GM23248 (cell line): ENCODE measurements at regions not wholly inside any gene's neighbourhood (a gene's known extent, or its start where the extent isn't known, plus 50 kb on each side); places are given as distances from the start of the nearest gene placed in this dataset.

Experiments used
- EZH2 ChIP-seq: fragments of 200-600 bp; sonication (generic); IDR thresholded peaks from 2 replicates; pipeline ENCODE4 v1.6.1; 2018; ENCODE audit warnings: antibody characterized with exemption, mild to moderate bottlenecking; ENCODE audit not compliant: insufficient read depth, poor library complexity, severe bottlenecking
- EZH2phosphoT487 ChIP-seq: fragments of 200-600 bp; sonication (generic); IDR thresholded peaks from 2 replicates; pipeline ENCODE4 v1.6.1; 2018; ENCODE audit warnings: antibody characterized with exemption, moderate library complexity, mild to moderate bottlenecking, low read depth; ENCODE audit not compliant: insufficient read depth

DNA sequence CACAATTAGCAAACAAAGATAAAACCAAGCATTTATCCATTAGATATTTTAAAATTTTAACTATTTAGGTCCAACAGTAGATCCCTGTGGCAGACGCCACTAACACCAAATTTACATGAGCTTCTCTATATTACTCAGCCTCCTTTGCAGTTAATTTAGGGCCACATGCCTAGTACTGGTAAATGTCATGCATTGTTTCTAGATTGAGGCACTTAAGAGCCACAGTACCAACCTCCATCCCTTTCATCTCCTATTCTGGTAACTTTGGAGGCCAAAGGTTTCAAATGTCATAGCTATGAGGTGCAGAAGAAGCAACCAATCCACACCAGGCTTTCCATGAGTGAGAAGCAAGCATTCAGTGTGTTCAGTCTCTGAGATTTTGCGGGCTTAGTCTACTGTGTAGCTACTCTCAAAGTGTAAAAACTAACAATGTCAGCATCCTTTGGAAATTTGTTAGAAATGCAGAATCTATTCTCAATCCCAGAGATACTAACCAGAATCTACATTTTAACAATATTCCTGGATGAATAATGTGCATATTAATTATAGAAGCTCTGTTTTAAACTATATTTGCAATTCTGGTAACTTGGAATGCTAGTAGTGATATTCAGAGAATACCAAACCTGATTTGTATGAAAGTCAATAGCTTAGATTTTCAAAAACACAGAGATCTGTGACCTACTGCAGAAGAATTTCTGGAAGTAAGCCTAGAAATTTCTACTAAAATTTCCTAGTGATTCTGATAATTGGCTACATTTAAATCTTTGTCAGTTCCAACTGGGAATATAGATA is 206.3 kb upstream of the CD96 start:
- TF ChIP-seq EZH2phosphoT487 (no peak), EZH2 (no peak)
